K562 (cell line): ENCODE measurements at regions not wholly inside any gene's neighbourhood (a gene's known extent, or its start where the extent isn't known, plus 50 kb on each side); places are given as distances from the start of the nearest gene placed in this dataset.

Source experiments
- ATF1 ChIP-seq, 2 experiments: fragments of 450-650 bp in 1 of 2; IDR thresholded peaks; 2 replicates each; pipeline ENCODE4 v1.6.1; 2016; ENCODE audit warnings: missing compliant biosample characterization in 1 of 2, missing genetic modification characterization in 1 of 2
- ATF4 ChIP-seq: fragments of 450-650 bp; formaldehyde crosslinking; IDR thresholded peaks from 2 replicates; pipeline ENCODE4 v1.4.0; 2022; ENCODE audit warnings: mild to moderate bottlenecking, moderate library complexity
- ATF6 ChIP-seq: sonication (generic); formaldehyde crosslinking; IDR thresholded peaks from 2 replicates; pipeline ENCODE4 v1.4.0; 2020; ENCODE audit warnings: mild to moderate bottlenecking, missing genetic modification reagents
- ATF7 ChIP-seq: fragments of 450-650 bp; IDR thresholded peaks from 2 replicates; pipeline ENCODE4 v1.7.1; 2014; ENCODE audit warnings: mild to moderate bottlenecking, moderate library complexity
- BHLHE40 ChIP-seq: IDR thresholded peaks from 2 replicates; pipeline ENCODE4 v1.6.1; 2011; ENCODE audit warnings: low read length, improper control_type of control experiment
- CEBPG ChIP-seq, 3 experiments: fragments of 200-800 bp in 1 of 3; sonication (Bioruptor generic) in 1 of 3; sonication (generic) in 1 of 3; formaldehyde crosslinking in 1 of 3; IDR thresholded peaks in 2 of 3; conservative IDR thresholded peaks in 1 of 3; 2 replicates each; pipeline versions ENCODE4 v1.6.1 to v1.8.0; 2016 to 2022; ENCODE audit warnings: missing compliant biosample characterization in 2 of 3, missing genetic modification characterization in 2 of 3, mild to moderate bottlenecking in 1 of 3, missing genetic modification reagents in 1 of 3
- CREM ChIP-seq: IDR thresholded peaks from 2 replicates; pipeline ENCODE4 v1.6.1; 2014; ENCODE audit warnings: antibody characterized with exemption, low read depth
- E2F1 ChIP-seq: sonication (generic); formaldehyde crosslinking; IDR thresholded peaks from 2 replicates; pipeline ENCODE4 v1.8.1; 2023; ENCODE audit warnings: mild to moderate bottlenecking, missing genetic modification reagents, moderate library complexity
- E2F3 ChIP-seq: fragments of 250-450 bp; sonication (Bioruptor Pico); IDR thresholded peaks from 2 replicates; pipeline ENCODE4 v1.4.0; 2020; ENCODE audit warnings: mild to moderate bottlenecking
- ESRRB ChIP-seq: fragments of 250-450 bp; sonication (Bioruptor Pico); IDR thresholded peaks from 2 replicates; pipeline ENCODE4 v1.5.0; 2020; ENCODE audit warnings: mild to moderate bottlenecking, moderate library complexity, borderline replicate concordance
- ETV1 ChIP-seq: fragments of 450-650 bp; conservative IDR thresholded peaks from 2 replicates; pipeline ENCODE4 v1.6.1; 2016; ENCODE audit warnings: missing genetic modification characterization, control low read depth, low read depth, missing compliant biosample characterization
- IFI16 ChIP-seq: fragments of 250-450 bp; sonication (Bioruptor Pico); IDR thresholded peaks from 2 replicates; pipeline ENCODE4 v2.1.2; 2022; ENCODE audit warnings: mild to moderate bottlenecking, inconsistent platforms
- JUND ChIP-seq, 2 experiments: IDR thresholded peaks; 2 replicates in 1 of 2; 3 replicates in 1 of 2; pipeline ENCODE4 v1.6.1; 2011; ENCODE audit warnings: borderline replicate concordance in 2 of 2, low read depth in 2 of 2, low read length in 2 of 2, improper control_type of control experiment in 1 of 2, missing biosample characterization in 1 of 2, missing genetic modification characterization in 1 of 2, missing genetic modification reagents in 1 of 2
- MED1 ChIP-seq: sonication (generic); formaldehyde crosslinking; IDR thresholded peaks from 2 replicates; pipeline ENCODE4 v1.8.1; 2023; ENCODE audit warnings: missing genetic modification reagents, borderline replicate concordance
- MNT ChIP-seq, 2 experiments: fragments of 450-650 bp; conservative IDR thresholded peaks; 2 replicates each; pipeline ENCODE4 v1.6.1; 2017; ENCODE audit warnings: mild to moderate bottlenecking in 2 of 2, moderate library complexity in 2 of 2
- NKRF ChIP-seq: fragments of 450-650 bp; IDR thresholded peaks from 2 replicates; pipeline ENCODE4 v1.6.1; 2016; ENCODE audit warnings: borderline replicate concordance
- SMC3 ChIP-seq: conservative IDR thresholded peaks from 2 replicates; pipeline ENCODE4 v1.6.1; 2011; ENCODE audit warnings: low read depth, low read length, improper control_type of control experiment; ENCODE audit not compliant: insufficient read depth
- ZBTB17 ChIP-seq: fragments of 450-650 bp; formaldehyde crosslinking; IDR thresholded peaks from 2 replicates; pipeline ENCODE4 v1.4.0; 2020; ENCODE audit warnings: mild to moderate bottlenecking
- ZNF263 ChIP-seq: sonication (generic); formaldehyde crosslinking; IDR thresholded peaks from 2 replicates; pipeline ENCODE4 v1.8.0; 2022; ENCODE audit warnings: mild to moderate bottlenecking, missing genetic modification reagents, borderline replicate concordance
- ZNF586 ChIP-seq: fragments of 450-650 bp; formaldehyde crosslinking; conservative IDR thresholded peaks from 2 replicates; pipeline ENCODE4 v1.4.0; 2020; ENCODE audit warnings: mild to moderate bottlenecking, moderate library complexity

- TF ChIP-seq MED1 (no peak), ATF7 (peak; percentile 18; the same call in 1 of the 2 replicates), CEBPG (CRISPR knock-in tag; IDR thresholded peaks at IDR 0.05) (no peak), CEBPG (tag; conservative IDR thresholded peaks at IDR 0.05 in 1 of 2, IDR thresholded peaks at IDR 0.05 in 1 of 2) (no peak), MNT (conservative IDR thresholded peaks at IDR 0.05) (no peak), IFI16 (CRISPR knock-in tag) (no peak), SMC3 (no peak), ATF6 (CRISPR knock-in tag) (no peak), E2F3 (CRISPR knock-in tag) (no peak), ATF4 (CRISPR knock-in tag) (no peak), BHLHE40 (peak; percentile 52; the same call in 1 of the 2 replicates), CREM (peak; percentile 89), ETV1 (tag) (no peak), JUND (IDR thresholded peaks at IDR 0.05; ENCODE audit: borderline replicate concordance, low read depth, low read length) (peak; percentile 50; the same call in 1 of the 2 replicates), JUND (tag; IDR thresholded peaks at IDR 0.05; ENCODE audit: borderline replicate concordance, low read depth, low read length) (peak; percentile 76; the same call in 2 of the 3 replicates), ESRRB (CRISPR knock-in tag) (no peak), ATF1 (CRISPR knock-in tag; IDR thresholded peaks at IDR 0.05) (no peak), ATF1 (tag; IDR thresholded peaks at IDR 0.05) (peak; percentile 84), NKRF (no peak), E2F1 (CRISPR knock-in tag) (no peak), ZNF586 (CRISPR knock-in tag) (no peak), ZBTB17 (CRISPR knock-in tag) (no peak), ZNF263 (CRISPR knock-in tag) (no peak)
Measured at GRCh38 chr9:113675475-113675941, 200.6 kb upstream of the ZNF618 start (continued).
